Brain microvascular endothelial cell (primary cell): ENCODE measurements at regions not wholly inside any gene's neighbourhood (a gene's known extent, or its start where the extent isn't known, plus 50 kb on each side); places are given as distances from the start of the nearest gene placed in this dataset.

Source experiments
- DNase-seq: peaks from one replicate; pipeline ENCODE4 v3.0.0-alpha.2; 2020
- H3K27ac ChIP-seq: fragments of 250-450 bp; sonication (Bioruptor Pico); 2 replicates; pipeline ENCODE4 v1.5.1; 2020; ENCODE audit warnings: mild to moderate bottlenecking, moderate library complexity
- H3K27me3 ChIP-seq: fragments of 250-450 bp; sonication (Bioruptor Pico); replicated peaks from 2 replicates; pipeline ENCODE4 v1.5.1; 2020; ENCODE audit warnings: mild to moderate bottlenecking
- H3K36me3 ChIP-seq: fragments of 250-450 bp; sonication (Bioruptor Pico); replicated peaks from 2 replicates; pipeline ENCODE4 v1.5.1; 2020; ENCODE audit warnings: mild to moderate bottlenecking
- H3K4me3 ChIP-seq: 2 replicates; pipeline ENCODE4 v1.5.1; 2011; ENCODE audit warnings: low read depth, mild to moderate bottlenecking, control low read depth, low read length, moderate library complexity
- in situ Hi-C: cut with HindIII; loops from 2 replicates; pipeline ENCODE4 v1.10.0; 2017; ENCODE audit warnings: low sequenced_read_pairs, low pct_ligation_motif_present
- TF ChIP-seq, protein P1 (sequence below): IDR thresholded peaks from 2 replicates; pipeline ENCODE4 v1.5.1; 2011; ENCODE audit warnings: low read depth, mild to moderate bottlenecking, moderate library complexity, low read length, control low read depth, inconsistent platforms; ENCODE audit errors: missing control alignments

DNA sequence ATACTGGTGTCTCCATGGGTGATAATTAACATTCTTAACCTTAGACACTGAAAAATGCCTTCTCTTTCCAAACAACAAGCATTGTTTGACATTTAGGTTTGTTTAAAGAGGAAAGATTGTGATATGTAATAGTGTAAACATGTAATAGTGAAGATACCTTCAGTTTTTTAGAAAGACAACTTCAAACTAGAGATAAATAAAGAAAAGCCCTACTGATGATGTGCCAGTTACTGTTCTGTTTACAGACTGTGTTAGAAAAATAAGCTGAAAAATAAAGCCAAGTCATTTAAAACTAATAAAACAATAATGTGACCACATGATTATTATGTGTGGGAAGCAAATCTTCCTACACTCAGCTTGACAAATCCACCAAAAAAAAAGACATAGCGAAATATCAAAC lies 2035.3 kb upstream of the TENM3 start:
- Histone ChIP-seq H3K27me3 (no peaks in the 10 kb centered on the region), H3K27ac (no peak overlapping the region), H3K4me3 (no peak overlapping the region), H3K36me3 (no peaks in the 10 kb centered on the region)
- DNase-seq, result no peak
- in situ Hi-C loops, result no loop called here
- TF ChIP-seq, protein P1, sequence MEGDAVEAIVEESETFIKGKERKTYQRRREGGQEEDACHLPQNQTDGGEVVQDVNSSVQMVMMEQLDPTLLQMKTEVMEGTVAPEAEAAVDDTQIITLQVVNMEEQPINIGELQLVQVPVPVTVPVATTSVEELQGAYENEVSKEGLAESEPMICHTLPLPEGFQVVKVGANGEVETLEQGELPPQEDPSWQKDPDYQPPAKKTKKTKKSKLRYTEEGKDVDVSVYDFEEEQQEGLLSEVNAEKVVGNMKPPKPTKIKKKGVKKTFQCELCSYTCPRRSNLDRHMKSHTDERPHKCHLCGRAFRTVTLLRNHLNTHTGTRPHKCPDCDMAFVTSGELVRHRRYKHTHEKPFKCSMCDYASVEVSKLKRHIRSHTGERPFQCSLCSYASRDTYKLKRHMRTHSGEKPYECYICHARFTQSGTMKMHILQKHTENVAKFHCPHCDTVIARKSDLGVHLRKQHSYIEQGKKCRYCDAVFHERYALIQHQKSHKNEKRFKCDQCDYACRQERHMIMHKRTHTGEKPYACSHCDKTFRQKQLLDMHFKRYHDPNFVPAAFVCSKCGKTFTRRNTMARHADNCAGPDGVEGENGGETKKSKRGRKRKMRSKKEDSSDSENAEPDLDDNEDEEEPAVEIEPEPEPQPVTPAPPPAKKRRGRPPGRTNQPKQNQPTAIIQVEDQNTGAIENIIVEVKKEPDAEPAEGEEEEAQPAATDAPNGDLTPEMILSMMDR, result no peak

DNA sequence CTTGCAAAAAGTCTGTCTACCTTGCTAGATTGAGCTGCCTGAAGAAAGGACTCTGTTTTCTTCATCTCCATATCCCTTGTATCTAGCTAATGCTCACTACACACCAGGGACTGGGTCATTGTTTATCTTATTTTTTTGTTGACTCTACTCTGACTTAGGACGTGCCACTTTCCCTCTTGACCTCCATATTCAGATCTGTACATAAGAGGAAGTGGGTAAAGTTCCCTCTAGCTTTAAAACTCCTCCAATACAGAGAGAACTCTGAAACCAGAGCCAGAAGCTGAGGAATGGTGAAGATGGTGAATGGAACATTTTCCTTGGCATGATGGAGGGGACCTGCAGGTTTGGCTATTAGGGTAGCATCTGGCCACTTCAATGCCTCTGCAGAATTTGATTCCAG lies 2026.1 kb upstream of the TENM3 start:
- H3K4me3 ChIP-seq, result no peak overlapping the region
- no peak overlapping the region for H3K27ac ChIP-seq
- TF ChIP-seq, protein P1, result no peak
- H3K36me3 ChIP-seq, result no peaks in the 10 kb centered on the region
- H3K27me3 ChIP-seq, result no peaks in the 10 kb centered on the region
- in situ Hi-C loops, result no loop called here
- no peak for DNase-seq

DNA sequence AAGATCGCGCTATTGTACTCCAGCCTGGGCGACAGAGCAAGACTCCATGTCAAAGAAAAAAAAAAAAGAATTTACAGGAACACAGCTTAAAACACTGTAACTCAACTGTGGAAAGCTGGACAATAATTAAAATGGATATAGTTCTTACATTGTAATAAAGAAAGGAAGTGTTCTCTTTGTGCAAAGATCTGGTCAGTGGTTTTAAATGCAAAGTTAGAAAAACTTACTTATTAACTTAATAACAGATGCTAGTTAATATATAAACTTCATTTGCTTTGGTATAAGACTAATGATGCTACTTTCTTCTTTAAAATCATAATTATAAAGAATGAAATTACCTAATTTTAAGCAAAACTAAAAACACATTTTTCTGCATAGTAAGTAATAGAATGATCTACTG lies 2024.1 kb upstream of the TENM3 start:
- TF ChIP-seq, protein P1, result no peak
- in situ Hi-C loops, result no loop called here
- Histone ChIP-seq H3K4me3 (no peak overlapping the region), H3K36me3 (no peaks in the 10 kb centered on the region), H3K27me3 (no peaks in the 10 kb centered on the region), H3K27ac (no peak overlapping the region)
- DNase-seq, result no peak

DNA sequence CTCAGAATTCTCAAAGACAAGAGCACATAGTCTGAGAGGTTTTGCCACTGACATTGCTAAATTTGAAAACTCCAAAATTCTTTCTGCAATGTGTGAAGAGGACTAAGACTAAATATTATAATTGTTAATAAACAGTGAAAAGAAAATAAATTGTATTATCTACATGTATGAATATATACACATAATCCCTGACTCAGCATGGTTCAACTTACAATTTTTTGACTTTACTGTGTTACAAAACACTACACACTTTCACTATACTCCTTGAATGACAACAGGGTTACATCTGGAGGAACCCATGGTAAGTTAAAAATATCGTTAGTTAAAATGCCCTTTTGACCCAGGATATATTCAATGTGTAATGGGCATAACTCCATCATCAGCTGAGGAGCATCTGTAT lies 2017.2 kb upstream of the TENM3 start:
- in situ Hi-C loops, result no loop called here
- H3K36me3 ChIP-seq, result no peaks in the 10 kb centered on the region
- H3K27me3 ChIP-seq, result no peaks in the 10 kb centered on the region
- H3K27ac ChIP-seq, result no peak overlapping the region
- H3K4me3 ChIP-seq, result no peak overlapping the region
- no peak for DNase-seq
- TF ChIP-seq, protein P1, result no peak

DNA sequence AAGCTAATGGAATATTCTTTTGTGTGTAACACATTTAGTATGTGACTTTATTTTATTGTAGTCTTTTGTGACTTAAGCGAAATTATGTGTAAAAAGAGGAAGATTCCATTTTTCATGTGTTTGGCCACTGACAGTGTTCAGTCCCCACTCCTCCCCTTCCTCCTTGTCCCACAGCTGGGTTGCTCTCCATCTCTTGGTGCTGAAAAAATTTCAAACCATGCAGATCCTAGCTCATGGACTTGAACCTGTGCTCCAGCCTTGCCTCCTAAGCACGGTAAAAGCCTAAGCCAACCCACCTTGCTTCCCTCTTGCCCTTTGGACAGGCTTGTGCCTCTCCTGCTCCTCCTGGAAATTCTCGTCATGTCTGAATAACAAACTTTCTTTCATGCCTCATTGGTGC lies 2008.5 kb upstream of the TENM3 start:
- TF ChIP-seq, protein P1, result no peak
- no peak overlapping the region for H3K27ac ChIP-seq
- no peak overlapping the region for H3K4me3 ChIP-seq
- no peaks in the 10 kb centered on the region for H3K27me3 ChIP-seq
- no peaks in the 10 kb centered on the region for H3K36me3 ChIP-seq
- in situ Hi-C loops, result no loop called here
- no peak for DNase-seq

DNA sequence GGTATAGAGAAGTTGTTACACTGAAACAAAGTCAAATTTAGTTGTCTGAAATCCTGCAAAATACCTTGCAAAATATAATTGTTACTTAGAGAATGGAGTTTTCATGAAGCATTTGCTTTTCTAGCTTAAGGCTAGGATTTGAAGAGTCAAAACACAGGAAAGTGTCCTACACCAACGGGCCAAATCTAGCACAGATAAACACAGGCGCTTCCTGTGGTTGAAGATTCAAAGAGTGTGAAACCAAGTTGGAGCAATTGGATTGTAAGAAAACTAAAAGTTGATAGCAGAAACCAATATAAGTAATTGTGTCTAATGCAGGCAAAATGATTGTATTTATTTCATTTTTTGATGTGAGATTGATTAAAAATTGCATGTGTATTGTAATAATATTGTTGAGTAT lies 2002.5 kb upstream of the TENM3 start:
- in situ Hi-C loops, result no loop called here
- no peak for DNase-seq
- Histone ChIP-seq H3K4me3 (no peak overlapping the region), H3K27ac (no peak overlapping the region), H3K27me3 (no peaks in the 10 kb centered on the region), H3K36me3 (no peaks in the 10 kb centered on the region)
- TF ChIP-seq, protein P1, result no peak
